K562 (cell line): ENCODE measurements at regions not wholly inside any gene's neighbourhood (a gene's known extent, or its start where the extent isn't known, plus 50 kb on each side); places are given as distances from the start of the nearest gene placed in this dataset.

Source experiments
- ATAC-seq: fragments of 200-7000 bp; cut with Tn5 transposase; 3 replicates; pipeline ENCODE4 v1.9.1; 2020; ENCODE audit warnings: moderate library complexity
- BruUV-seq: library from RNA; stranded (reverse); fragments of 400-500 nt; replicated peaks from 2 replicates; lab custom pipeline; 2021; lab: Mats Ljungman, UMichigan
- CTCF ChIA-PET: fragments of 300-600 bp; formaldehyde crosslinking; extraction: SDS; loops from one replicate; lab custom pipeline; 2021; ENCODE audit warnings: low intra/inter-chr PET ratio; lab: Yijun Ruan, JAX
- POLR2A ChIA-PET: fragments of 300-600, 350-650 bp; sonication (Branson Sonifier 250); formaldehyde crosslinking; extraction: SDS; loops from one replicate; lab custom pipeline; 2021; ENCODE audit warnings: antibody characterized with exemption, inconsistent platforms; lab: Yijun Ruan, JAX
- DNase-seq, 4 experiments: peaks; one replicate each; pipeline versions ENCODE4 v3.0.0 to v3.0.0-alpha.2; 2011 to 2018; ENCODE audit warnings: low spot score in 3 of 4, mixed read lengths in 3 of 4; ENCODE audit errors: extremely low read depth in 1 of 4
- FAIRE-seq: peaks from 2 replicates; lab custom pipeline; 2011; peaks lifted over from hg19 to GRCh38; lab: Jason Lieb, UNC
- H2AFZ ChIP-seq: 2 replicates; pipeline ENCODE4 v1.6.0; 2011; ENCODE audit warnings: low read depth, low read length, control low read depth, inconsistent platforms
- H3K27ac ChIP-seq: fragments of 200-600 bp; 3 replicates; pipeline ENCODE4 v1.8.0; 2011; ENCODE audit warnings: low read depth, mild to moderate bottlenecking, control low read depth, inconsistent platforms, low read length, moderate library complexity, mixed read lengths; ENCODE audit errors: extremely low read depth
- H3K27me3 ChIP-seq, 2 experiments: fragments of 300-600 bp in 1 of 2; 2 replicates in 1 of 2; 3 replicates in 1 of 2; pipeline versions ENCODE4 v1.6.0 to v1.8.0; 2011; ENCODE audit warnings: inconsistent platforms in 2 of 2, low read length in 2 of 2, mild to moderate bottlenecking in 1 of 2, mixed read lengths in 1 of 2, moderate library complexity in 1 of 2; ENCODE audit not compliant: control insufficient read depth in 2 of 2, insufficient read depth in 2 of 2
- H3K36me3 ChIP-seq: fragments of 300-600 bp; 3 replicates; pipeline ENCODE4 v1.8.0; 2011; ENCODE audit warnings: mild to moderate bottlenecking, low read length, inconsistent platforms; ENCODE audit not compliant: control insufficient read depth, insufficient read depth
- H3K4me1 ChIP-seq, 2 experiments: fragments of 200-600 bp in 1 of 2; replicated peaks in 1 of 2; 2 replicates in 1 of 2; 3 replicates in 1 of 2; pipeline versions ENCODE4 v1.5.1 to v1.8.0; 2011; ENCODE audit warnings: inconsistent platforms in 2 of 2, low read length in 2 of 2, mild to moderate bottlenecking in 1 of 2, mixed read lengths in 1 of 2, moderate library complexity in 1 of 2; ENCODE audit not compliant: control insufficient read depth in 2 of 2, insufficient read depth in 2 of 2
- H3K4me2 ChIP-seq: 2 replicates; pipeline ENCODE4 v1.6.1; 2011; ENCODE audit warnings: low read length, control low read depth, inconsistent platforms, mixed read lengths; ENCODE audit not compliant: insufficient read depth
- H3K4me3 ChIP-seq: fragments of 200-600 bp; sonication (generic), shearing (Covaris generic); 2 replicates; pipeline ENCODE4 v1.5.1; 2016; ENCODE audit warnings: control low read depth, inconsistent platforms
- H3K79me2 ChIP-seq: fragments of 200-600 bp; 3 replicates; pipeline ENCODE4 v1.8.0; 2011; ENCODE audit warnings: low read length, inconsistent platforms; ENCODE audit not compliant: control insufficient read depth, insufficient read depth
- H3K9ac ChIP-seq, 2 experiments: 2 replicates each; pipeline versions ENCODE4 v1.6.0 to v1.6.1; 2011; ENCODE audit warnings: low read depth in 2 of 2, low read length in 2 of 2, control low read depth in 1 of 2, inconsistent platforms in 1 of 2, mild to moderate bottlenecking in 1 of 2, mixed read lengths in 1 of 2; ENCODE audit not compliant: insufficient read depth in 1 of 2
- H3K9me1 ChIP-seq: one replicate; pipeline ENCODE4 v1.6.0; 2011; ENCODE audit warnings: inconsistent platforms, mild to moderate bottlenecking, low read length, moderate library complexity; ENCODE audit not compliant: control insufficient read depth, insufficient read depth
- H3K9me3 ChIP-seq: replicated peaks from 2 replicates; pipeline ENCODE4 v1.5.1; 2011; ENCODE audit warnings: low read depth, low read length, inconsistent platforms; ENCODE audit not compliant: control insufficient read depth, insufficient read depth
- H4K20me1 ChIP-seq: replicated peaks from 2 replicates; pipeline ENCODE4 v1.6.1; 2011; ENCODE audit warnings: low read length, inconsistent platforms, mixed read lengths; ENCODE audit not compliant: control insufficient read depth, insufficient read depth
- CHD1 ChIP-seq: fragments of 200-600 bp; sonication (generic); IDR thresholded peaks from one replicate; pipeline ENCODE4 v1.6.1; 2012; ENCODE audit warnings: mild to moderate bottlenecking, moderate library complexity, low read length, inconsistent platforms
- ELF2 ChIP-seq: fragments of 250-450 bp; sonication (Bioruptor Pico); IDR thresholded peaks from 2 replicates; pipeline ENCODE4 v1.5.0; 2021; ENCODE audit warnings: mild to moderate bottlenecking
- FOXK1 ChIP-seq: sonication (generic); formaldehyde crosslinking; IDR thresholded peaks from 2 replicates; pipeline ENCODE4 v1.8.0; 2022; ENCODE audit warnings: missing genetic modification reagents, mild to moderate bottlenecking, borderline replicate concordance
- HDAC3 ChIP-seq: fragments of 450-650 bp; IDR thresholded peaks from 2 replicates; pipeline ENCODE4 v1.6.1; 2018; ENCODE audit warnings: borderline replicate concordance, mild to moderate bottlenecking, moderate library complexity; ENCODE audit not compliant: partially characterized antibody
- L3MBTL2 ChIP-seq: fragments of 450-650 bp; IDR thresholded peaks from 2 replicates; pipeline ENCODE4 v1.6.1; 2016; ENCODE audit warnings: mild to moderate bottlenecking, moderate library complexity
- NFIC ChIP-seq: fragments of 450-650 bp; IDR thresholded peaks from 2 replicates; pipeline ENCODE4 v1.6.1; 2017; ENCODE audit warnings: mild to moderate bottlenecking, inconsistent platforms
- RBBP5 ChIP-seq: fragments of 200-600 bp; sonication (generic); IDR thresholded peaks from 2 replicates; pipeline ENCODE4 v1.6.1; 2012; ENCODE audit warnings: borderline replicate concordance, mild to moderate bottlenecking, low read length, control low read depth, inconsistent platforms; ENCODE audit not compliant: insufficient read depth, poor library complexity, severe bottlenecking
- XRCC4 ChIP-seq: IDR thresholded peaks from one replicate; pipeline ENCODE4 v1.6.1; 2011; ENCODE audit not compliant: insufficient read depth, insufficient read length; ENCODE audit errors: extremely low read depth
- ZBED1 ChIP-seq: IDR thresholded peaks from 2 replicates; pipeline ENCODE4 v1.6.1; 2014
- ZNF175 ChIP-seq: fragments of 200-800 bp; sonication (Bioruptor generic); IDR thresholded peaks from 2 replicates; pipeline ENCODE4 v1.6.1; 2016; ENCODE audit warnings: low read depth, mild to moderate bottlenecking, missing genetic modification characterization, missing compliant biosample characterization
- ZNF561 ChIP-seq: fragments of 450-650 bp; formaldehyde crosslinking; conservative IDR thresholded peaks from 2 replicates; pipeline ENCODE4 v1.4.0; 2020; ENCODE audit warnings: mild to moderate bottlenecking, moderate library complexity
- WGBS: fragments of 100-300 bp; shearing (Covaris generic); methylation state at CpG from one replicate; pipeline ENCODE4 v1.1.6; 2016; ENCODE audit warnings: low coverage, mixed read lengths; ENCODE audit not compliant: insufficient coverage; ENCODE audit errors: missing lambda C conversion rate; 5-methylcytosine and 5-hydroxymethylcytosine counted together
- in situ Hi-C: fragments of 300-500 bp; cut with MboI; formaldehyde crosslinking; loops from 4 replicates; pipeline ENCODE4 v1.15.0; 2018; ENCODE audit warnings: inconsistent platforms, mixed read lengths
- intact Hi-C: fragments of 100-400 bp; cut with micrococcal nuclease; formaldehyde crosslinking; loops from 2 replicates; pipeline ENCODE4 v1.14.2; 2022
- TF ChIP-seq, protein P1 (sequence below): IDR thresholded peaks from 2 replicates; pipeline ENCODE4 v1.6.1; 2011; ENCODE audit warnings: borderline replicate concordance, low read depth, mild to moderate bottlenecking, moderate library complexity, low read length; ENCODE audit not compliant: insufficient read depth, poor library complexity, severe bottlenecking

DNA sequence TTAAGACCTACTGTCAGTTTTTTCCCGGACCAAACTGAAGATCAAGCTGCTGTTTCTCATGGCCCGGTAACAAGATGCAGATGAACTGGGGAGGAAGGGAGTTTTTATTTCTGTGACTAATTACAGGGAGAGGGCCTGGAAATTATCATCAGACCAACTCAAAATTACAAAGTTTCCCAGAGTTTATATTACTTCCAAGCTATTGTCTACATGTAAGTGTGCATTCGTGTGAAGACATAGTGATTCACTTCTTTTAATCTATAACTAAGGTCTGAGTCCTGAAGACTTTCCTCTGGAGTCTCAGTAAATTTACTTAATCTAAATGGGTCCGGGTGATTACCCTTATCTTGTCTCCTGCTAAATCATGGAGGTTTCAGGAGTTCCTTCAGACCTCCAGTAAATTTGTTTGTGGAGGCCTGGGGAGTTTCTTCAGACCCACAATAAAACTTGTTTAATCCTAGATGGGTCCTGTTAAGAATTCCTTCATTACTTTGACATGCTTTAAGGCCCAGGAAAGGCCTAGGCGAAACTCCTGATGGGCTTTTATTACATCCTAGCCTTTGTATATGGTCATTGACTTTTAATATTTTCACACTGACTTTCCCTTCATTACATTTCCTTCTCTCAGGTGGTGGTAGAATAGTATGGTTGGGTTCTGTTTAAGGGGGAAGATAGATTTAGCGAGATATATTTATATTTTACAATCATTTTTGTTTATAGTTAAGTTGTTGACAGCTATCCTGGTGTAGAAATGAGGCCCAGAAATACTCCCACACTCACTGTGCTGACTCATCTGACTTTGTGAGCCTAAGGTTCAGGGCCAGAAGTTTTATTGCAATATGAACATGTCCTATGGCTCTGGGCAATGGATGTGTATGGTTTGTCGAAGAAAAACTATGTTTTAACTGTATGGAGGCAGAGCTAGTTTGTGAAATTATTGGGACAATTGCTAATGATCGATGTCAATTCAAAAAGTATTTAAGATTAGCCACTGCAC lies 627.0 kb upstream of the FBXO33 start:
- in situ Hi-C loops = no loop called here
- Histone ChIP-seq H2AFZ (no peak overlapping the region), H3K4me3 (no peak overlapping the region), H3K79me2 (no peaks in the 10 kb centered on the region), H3K9ac (no peak overlapping the region), H3K27me3 (no peaks in the 10 kb centered on the region), H3K4me2 (no peak overlapping the region), H3K27ac (no peak overlapping the region), H3K36me3 (no peaks in the 10 kb centered on the region), H4K20me1 (no peaks in the 10 kb centered on the region), H3K9me3 (no peaks in the 10 kb centered on the region), H3K9me1 (no peaks in the 10 kb centered on the region), H3K4me1 (no peaks in the 10 kb centered on the region)
- no peak for TF ChIP-seq FOXK1
- WGBS = 1% methylated on average over 7 of the region's 8 CpGs
- ChIA-PET POLR2A (no interaction called here), CTCF (no interaction called here)
- BruUV-seq = no TSS peak
- intact Hi-C loops = no loop called here
- DNase-seq (no peak), FAIRE-seq (no peak), ATAC-seq (no peak)

DNA sequence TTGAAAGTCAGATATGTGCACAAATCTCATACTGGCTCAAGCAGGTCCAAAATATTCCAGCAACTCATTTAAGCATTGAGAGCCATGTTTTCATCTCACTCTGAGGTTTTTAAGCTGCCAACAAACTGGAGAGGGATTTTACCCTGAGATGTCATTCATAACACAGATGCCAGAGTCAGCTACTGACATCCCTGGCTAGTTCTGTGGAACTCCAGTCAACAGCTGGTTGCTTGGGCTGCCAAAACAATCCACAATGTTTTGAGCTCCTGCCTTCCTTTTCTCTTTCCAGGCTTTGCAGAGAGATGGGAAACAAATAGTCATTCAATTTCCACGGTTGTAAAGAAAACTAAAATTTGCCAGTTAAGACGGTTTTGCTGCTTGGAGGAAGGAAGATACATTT lies 621.2 kb upstream of the FBXO33 start:
- Histone ChIP-seq H3K4me1 (no peaks in the 10 kb centered on the region), H3K9me3 (no peaks in the 10 kb centered on the region), H3K4me3 (no peak overlapping the region), H3K27ac (no peak overlapping the region), H4K20me1 (no peaks in the 10 kb centered on the region), H3K9me1 (no peaks in the 10 kb centered on the region), H3K27me3 (no peaks in the 10 kb centered on the region), H3K4me2 (no peak overlapping the region), H3K36me3 (no peaks in the 10 kb centered on the region), H3K9ac (no peak overlapping the region), H2AFZ (no peak overlapping the region), H3K79me2 (no peaks in the 10 kb centered on the region)
- ATAC-seq (no peak), DNase-seq (no peak), FAIRE-seq (no peak)
- no TSS peak for BruUV-seq
- intact Hi-C loops = no loop called here
- ChIA-PET POLR2A (no interaction called here), CTCF (no interaction called here)
- WGBS = 0% methylated on average over 2 of the region's 2 CpGs
- in situ Hi-C loops = no loop called here
- TF ChIP-seq ZBED1 (no peak), XRCC4 (no peak), NFIC (no peak), HDAC3 (no peak), ZNF561 (CRISPR knock-in tag) (no peak), ZNF175 (no peak), L3MBTL2 (no peak), CHD1 (no peak), RBBP5 (no peak), ELF2 (no peak)
- TF ChIP-seq, protein P1, sequence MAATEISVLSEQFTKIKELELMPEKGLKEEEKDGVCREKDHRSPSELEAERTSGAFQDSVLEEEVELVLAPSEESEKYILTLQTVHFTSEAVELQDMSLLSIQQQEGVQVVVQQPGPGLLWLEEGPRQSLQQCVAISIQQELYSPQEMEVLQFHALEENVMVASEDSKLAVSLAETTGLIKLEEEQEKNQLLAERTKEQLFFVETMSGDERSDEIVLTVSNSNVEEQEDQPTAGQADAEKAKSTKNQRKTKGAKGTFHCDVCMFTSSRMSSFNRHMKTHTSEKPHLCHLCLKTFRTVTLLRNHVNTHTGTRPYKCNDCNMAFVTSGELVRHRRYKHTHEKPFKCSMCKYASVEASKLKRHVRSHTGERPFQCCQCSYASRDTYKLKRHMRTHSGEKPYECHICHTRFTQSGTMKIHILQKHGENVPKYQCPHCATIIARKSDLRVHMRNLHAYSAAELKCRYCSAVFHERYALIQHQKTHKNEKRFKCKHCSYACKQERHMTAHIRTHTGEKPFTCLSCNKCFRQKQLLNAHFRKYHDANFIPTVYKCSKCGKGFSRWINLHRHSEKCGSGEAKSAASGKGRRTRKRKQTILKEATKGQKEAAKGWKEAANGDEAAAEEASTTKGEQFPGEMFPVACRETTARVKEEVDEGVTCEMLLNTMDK = no peak
